ENCODE measurements at regions not wholly inside any gene's neighbourhood (a gene's known extent, or its start where the extent isn't known, plus 50 kb on each side); places are given as distances from the start of the nearest gene placed in this dataset.
"Not testable (repeated sequence)": the region's sequence is repeated elsewhere in the genome, so short reads cannot be mapped to it uniquely, and the experiment has no call there.

DNA sequence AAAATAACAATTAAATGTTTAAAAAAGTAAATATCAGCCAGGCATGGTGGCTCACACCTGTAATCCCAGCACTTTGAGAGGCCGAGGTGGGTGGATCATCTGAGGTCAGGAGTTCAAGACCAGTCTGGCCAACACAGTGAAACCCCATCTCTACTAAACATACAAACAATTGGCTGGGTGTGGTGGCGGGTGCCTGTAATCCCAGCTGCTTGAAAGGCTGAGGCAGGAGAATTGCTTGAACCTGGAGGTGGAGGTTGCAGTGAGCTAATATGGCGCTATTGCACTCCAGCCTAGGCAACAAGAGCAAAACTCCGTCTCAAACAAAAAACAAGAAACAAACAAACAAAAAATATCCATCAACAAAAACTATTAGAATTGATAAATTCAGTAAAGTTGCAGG is 77.5 kb downstream of the SNX5 start:
- not testable (repeated sequence) for H3K4me3 ChIP-seq; H3K27me3 ChIP-seq; DNase-seq (ENCODE audit: low spot score in 2 of 2); H3K27ac ChIP-seq; H3K9me3 ChIP-seq; H3K36me3 ChIP-seq
- 96% methylated on average over 4 of the region's 4 CpGs for WGBS
- peaks cover 14% of the 10 kb centered on the region for H3K4me1 ChIP-seq

DNA sequence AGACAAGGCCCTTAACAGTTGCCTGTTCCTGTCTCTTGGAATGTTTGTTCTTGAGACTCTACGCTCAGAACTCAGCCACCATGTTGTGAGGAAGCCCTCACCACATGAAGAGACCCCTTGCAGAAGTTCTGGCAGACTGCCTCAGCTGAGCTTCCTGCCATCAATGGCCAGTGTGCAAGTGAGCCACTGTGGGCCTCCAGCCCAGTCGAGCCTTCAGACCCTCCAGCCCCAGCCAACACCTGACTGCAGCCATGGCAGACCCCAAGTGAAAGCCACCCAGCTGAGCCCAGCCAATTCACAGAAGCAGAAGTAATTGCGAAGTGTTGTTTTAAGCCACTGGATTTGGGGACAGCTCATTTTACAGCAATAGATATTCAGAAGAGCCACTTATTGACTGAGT is 78.3 kb downstream of the SNX5 start:
- WGBS = 100% methylated on average over 3 of the region's 3 CpGs

DNA sequence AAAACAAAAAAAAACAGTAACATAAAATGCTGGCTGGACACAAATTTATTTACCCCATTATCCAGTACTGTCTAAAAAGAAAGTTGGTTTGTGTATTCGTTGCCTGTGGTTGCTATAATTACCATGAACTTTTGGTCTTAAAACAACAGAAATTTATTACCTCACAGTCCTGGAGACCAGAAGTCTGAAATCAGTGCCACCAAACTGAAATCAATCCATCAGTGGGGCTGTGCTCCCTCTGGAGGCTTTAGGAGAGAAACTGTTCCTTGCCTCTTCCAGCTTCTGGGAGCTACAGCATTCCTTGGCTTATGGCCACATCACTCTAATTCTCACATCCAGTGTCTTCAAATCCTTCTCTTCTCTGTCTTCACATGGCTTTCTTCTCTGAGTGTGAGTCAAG is 79.4 kb downstream of the SNX5 start:
- no peak for TF ChIP-seq POLR2AphosphoS5 (IDR thresholded peaks at IDR 0.05)
- TF ChIP-seq EP300 (IDR thresholded peaks at IDR 0.05) = no peak
- no peaks in the 10 kb centered on the region for H3K27me3 ChIP-seq
- H3K9me3 ChIP-seq = peaks cover 9% of the 10 kb centered on the region
- WGBS = 65% methylated on average over 1 of the region's 1 CpG
- no peak overlapping the region for H3K4me3 ChIP-seq
- H3K36me3 ChIP-seq = no peaks in the 10 kb centered on the region
- H3K27ac ChIP-seq = no peak overlapping the region
- DNase-seq (ENCODE audit: low spot score in 2 of 2) = no peak
- no peaks in the 10 kb centered on the region for H3K4me1 ChIP-seq

More for the DNA sequence above, 78.3 kb downstream of the SNX5 start:
- TF ChIP-seq, protein P1, sequence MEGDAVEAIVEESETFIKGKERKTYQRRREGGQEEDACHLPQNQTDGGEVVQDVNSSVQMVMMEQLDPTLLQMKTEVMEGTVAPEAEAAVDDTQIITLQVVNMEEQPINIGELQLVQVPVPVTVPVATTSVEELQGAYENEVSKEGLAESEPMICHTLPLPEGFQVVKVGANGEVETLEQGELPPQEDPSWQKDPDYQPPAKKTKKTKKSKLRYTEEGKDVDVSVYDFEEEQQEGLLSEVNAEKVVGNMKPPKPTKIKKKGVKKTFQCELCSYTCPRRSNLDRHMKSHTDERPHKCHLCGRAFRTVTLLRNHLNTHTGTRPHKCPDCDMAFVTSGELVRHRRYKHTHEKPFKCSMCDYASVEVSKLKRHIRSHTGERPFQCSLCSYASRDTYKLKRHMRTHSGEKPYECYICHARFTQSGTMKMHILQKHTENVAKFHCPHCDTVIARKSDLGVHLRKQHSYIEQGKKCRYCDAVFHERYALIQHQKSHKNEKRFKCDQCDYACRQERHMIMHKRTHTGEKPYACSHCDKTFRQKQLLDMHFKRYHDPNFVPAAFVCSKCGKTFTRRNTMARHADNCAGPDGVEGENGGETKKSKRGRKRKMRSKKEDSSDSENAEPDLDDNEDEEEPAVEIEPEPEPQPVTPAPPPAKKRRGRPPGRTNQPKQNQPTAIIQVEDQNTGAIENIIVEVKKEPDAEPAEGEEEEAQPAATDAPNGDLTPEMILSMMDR (IDR thresholded peaks at IDR 0.05) = no peak
- no peak for TF ChIP-seq POLR2A (IDR thresholded peaks at IDR 0.05)
- TF ChIP-seq EP300 (IDR thresholded peaks at IDR 0.05) = no peak
- TF ChIP-seq POLR2AphosphoS5 (IDR thresholded peaks at IDR 0.05) = no peak
- H3K9me3 ChIP-seq = peaks cover 9% of the 10 kb centered on the region
- no peak for DNase-seq (ENCODE audit: low spot score in 2 of 2)
- peaks cover 6% of the 10 kb centered on the region for H3K4me1 ChIP-seq
- no peaks in the 10 kb centered on the region for H3K27me3 ChIP-seq
- no peak overlapping the region for H3K4me3 ChIP-seq
- H3K36me3 ChIP-seq = no peaks in the 10 kb centered on the region
- H3K27ac ChIP-seq = no peak overlapping the region

DNA sequence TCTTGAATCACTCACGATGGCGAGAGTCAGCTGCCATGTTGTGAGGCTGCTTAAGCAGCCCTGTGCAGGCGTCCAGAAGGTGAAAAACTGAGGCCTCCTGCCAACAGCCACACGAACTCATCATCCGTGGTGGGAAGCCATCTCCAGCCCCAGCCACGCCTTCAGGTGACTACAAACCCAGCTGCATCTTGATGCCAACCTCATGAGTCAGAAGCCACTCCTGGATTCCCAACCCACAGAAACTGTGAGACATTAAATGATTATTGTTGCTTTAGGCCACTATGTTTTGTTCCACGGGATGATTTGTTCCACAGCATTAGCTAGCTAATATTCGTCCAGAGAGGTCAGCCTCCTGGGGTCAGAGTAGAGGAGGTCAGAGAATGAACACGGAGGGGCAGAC is 80.5 kb downstream of the SNX5 start:
- DNase-seq (ENCODE audit: low spot score in 2 of 2) = no peak
- TF ChIP-seq EP300 (IDR thresholded peaks at IDR 0.05) (no peak), POLR2A (IDR thresholded peaks at IDR 0.05) (no peak), POLR2AphosphoS5 (IDR thresholded peaks at IDR 0.05) (no peak)
- TF ChIP-seq, protein P1 (IDR thresholded peaks at IDR 0.05) = no peak
- Histone ChIP-seq H3K27ac (no peak overlapping the region), H3K9me3 (peaks cover 9% of the 10 kb centered on the region), H3K4me1 (no peaks in the 10 kb centered on the region), H3K36me3 (no peaks in the 10 kb centered on the region), H3K27me3 (no peaks in the 10 kb centered on the region), H3K4me3 (no peak overlapping the region)
- WGBS = 76% methylated on average over 9 of the region's 9 CpGs

DNA sequence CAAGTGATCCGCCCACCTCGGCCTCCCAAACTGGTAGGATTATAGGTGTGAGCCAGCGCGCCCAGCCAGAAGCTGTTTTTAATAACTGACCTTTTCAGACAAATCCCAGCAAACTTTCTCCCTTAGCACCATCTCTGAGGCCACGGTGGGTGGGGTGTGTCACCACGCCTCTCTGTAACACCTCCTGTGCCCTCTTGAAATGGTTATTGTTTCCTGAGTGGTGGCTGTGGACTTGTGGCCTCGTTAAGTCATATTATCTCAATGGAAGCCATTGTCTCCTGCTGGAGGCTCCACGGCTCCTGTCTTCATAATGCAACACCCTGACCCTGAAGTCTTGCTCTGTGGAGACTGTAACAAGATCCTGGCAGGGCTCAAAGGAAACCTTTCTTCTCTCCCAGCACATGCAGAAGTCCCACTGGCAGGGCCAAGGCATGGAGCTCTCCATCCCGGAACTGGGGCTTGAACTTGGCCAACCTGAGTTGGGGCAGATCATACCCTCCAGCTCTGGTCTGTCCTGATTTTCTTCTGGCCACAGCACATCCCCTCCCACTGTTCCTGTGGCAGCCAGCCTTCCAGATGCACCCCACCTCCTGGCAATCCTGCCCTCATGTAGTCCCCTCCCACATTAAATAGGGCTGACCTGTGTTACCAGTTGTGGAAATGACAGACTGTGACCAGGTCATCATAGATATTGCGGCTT is 81.1 kb downstream of the SNX5 start:
- no peak for DNase-seq (ENCODE audit: low spot score in 2 of 2)
- no peak for TF ChIP-seq EP300 (IDR thresholded peaks at IDR 0.05)
- no peak for TF ChIP-seq POLR2AphosphoS5 (IDR thresholded peaks at IDR 0.05)
- TF ChIP-seq, protein P1 (IDR thresholded peaks at IDR 0.05) = no peak
- TF ChIP-seq POLR2A (IDR thresholded peaks at IDR 0.05) = no peak
- H3K4me3 ChIP-seq = no peak overlapping the region
- peaks cover 9% of the 10 kb centered on the region for H3K9me3 ChIP-seq
- H3K27ac ChIP-seq = no peak overlapping the region
- no peaks in the 10 kb centered on the region for H3K4me1 ChIP-seq
- WGBS = 86% methylated on average over 10 of the region's 10 CpGs
- no peaks in the 10 kb centered on the region for H3K27me3 ChIP-seq
- no peaks in the 10 kb centered on the region for H3K36me3 ChIP-seq

DNA sequence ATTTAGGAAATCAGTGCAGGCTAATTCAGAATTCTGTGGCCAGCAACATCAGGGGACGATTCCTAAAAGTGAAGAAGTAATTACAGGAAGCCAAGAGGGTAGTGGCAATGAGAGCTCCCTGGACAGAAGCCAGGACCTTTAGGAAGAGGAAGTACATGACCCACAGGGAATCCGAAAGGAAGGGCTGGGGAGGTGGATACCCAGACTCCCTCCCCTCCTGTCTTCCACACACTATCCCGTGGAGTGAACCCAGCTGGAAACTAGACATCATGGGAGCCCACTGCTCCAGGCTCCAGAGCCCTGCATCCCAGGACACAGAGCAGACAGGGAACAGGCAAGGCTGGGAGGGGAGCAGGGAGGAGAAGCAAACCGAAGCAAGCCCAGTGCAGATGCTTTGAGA is 83.0 kb downstream of the SNX5 start:
- Histone ChIP-seq H3K9me3 (peaks cover 9% of the 10 kb centered on the region), H3K27me3 (no peaks in the 10 kb centered on the region), H3K4me3 (no peak overlapping the region), H3K36me3 (no peaks in the 10 kb centered on the region), H3K27ac (no peak overlapping the region), H3K4me1 (no peaks in the 10 kb centered on the region)
- DNase-seq (ENCODE audit: low spot score in 2 of 2) = no peak
- 39% methylated on average over 4 of the region's 4 CpGs for WGBS
- no peak for TF ChIP-seq EP300 (IDR thresholded peaks at IDR 0.05)

DNA sequence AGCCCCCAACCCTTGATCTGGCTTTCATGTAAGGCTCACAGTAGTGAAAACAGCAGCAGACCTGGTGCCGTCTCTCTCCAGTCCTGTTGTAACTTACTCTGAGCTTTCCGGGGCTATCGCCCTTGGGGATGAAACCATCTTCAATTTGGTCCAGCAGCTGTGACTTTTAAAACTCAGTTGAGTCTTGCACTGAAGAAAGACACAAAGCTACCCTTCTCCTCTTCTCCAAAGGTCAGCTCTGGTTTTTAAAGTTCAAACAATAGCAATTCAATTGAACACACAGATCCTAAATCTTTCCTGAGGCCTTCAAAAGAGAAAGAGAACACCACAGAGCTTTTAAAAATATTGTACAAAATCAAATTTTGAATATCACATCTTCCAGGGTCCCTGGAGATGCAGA is 83.5 kb downstream of the SNX5 start:
- 71% methylated on average over 3 of the region's 3 CpGs for WGBS
- no peaks in the 10 kb centered on the region for H3K4me1 ChIP-seq
- H3K27me3 ChIP-seq = no peaks in the 10 kb centered on the region
- H3K4me3 ChIP-seq = no peak overlapping the region
- H3K27ac ChIP-seq = no peak overlapping the region
- TF ChIP-seq POLR2A (IDR thresholded peaks at IDR 0.05) (no peak), POLR2AphosphoS5 (IDR thresholded peaks at IDR 0.05) (no peak), EP300 (IDR thresholded peaks at IDR 0.05) (no peak)
- TF ChIP-seq, protein P1 (IDR thresholded peaks at IDR 0.05) = no peak
- no peaks in the 10 kb centered on the region for H3K36me3 ChIP-seq
- no peak for DNase-seq (ENCODE audit: low spot score in 2 of 2)
- H3K9me3 ChIP-seq = peaks cover 6% of the 10 kb centered on the region

All from suprapubic skin (tissue), 4 donors.